Liver (tissue), 8 donors: ENCODE measurements at regions not wholly inside any gene's neighbourhood (a gene's known extent, or its start where the extent isn't known, plus 50 kb on each side); places are given as distances from the start of the nearest gene placed in this dataset.

Source experiments
- DNase-seq: peaks from one replicate; pipeline ENCODE4 v3.0.0-alpha.2; 2017; ENCODE audit warnings: low spot score
- H3K27ac ChIP-seq, 2 donors: one replicate each; pipeline ENCODE4 v1.7.0; 2013; ENCODE audit warnings: inconsistent platforms in 2 of 2, low read length in 2 of 2, control low read depth in 1 of 2, low read depth in 1 of 2, mild to moderate bottlenecking in 1 of 2
- H3K27me3 ChIP-seq, 4 donors: one replicate each; pipeline versions ENCODE4 v1.6.1 to v1.7.0; 2013; ENCODE audit warnings: low read length in 3 of 4, inconsistent platforms in 1 of 4, mild to moderate bottlenecking in 1 of 4, moderate library complexity in 1 of 4; ENCODE audit not compliant: control insufficient read depth in 4 of 4, insufficient read depth in 4 of 4
- H3K36me3 ChIP-seq, 4 donors: one replicate each; pipeline versions ENCODE4 v1.6.1 to v1.7.0; 2013; ENCODE audit warnings: low read length in 3 of 4, mild to moderate bottlenecking in 3 of 4, low read depth in 1 of 4, moderate library complexity in 1 of 4; ENCODE audit not compliant: control insufficient read depth in 4 of 4, insufficient read depth in 3 of 4
- H3K4me1 ChIP-seq, 4 donors: one replicate each; pipeline versions ENCODE4 v1.6.1 to v1.7.0; 2013; ENCODE audit warnings: low read length in 3 of 4, mild to moderate bottlenecking in 3 of 4, moderate library complexity in 1 of 4; ENCODE audit not compliant: control insufficient read depth in 4 of 4, insufficient read depth in 4 of 4
- H3K4me3 ChIP-seq, 3 donors: one replicate each; pipeline versions ENCODE4 v1.6.1 to v1.7.0; 2013; ENCODE audit warnings: low read length in 3 of 3, control low read depth in 1 of 3, low read depth in 1 of 3, mild to moderate bottlenecking in 1 of 3
- H3K9ac ChIP-seq, 2 donors: one replicate each; pipeline ENCODE4 v1.7.0; 2013; ENCODE audit warnings: low read length in 2 of 2, mild to moderate bottlenecking in 2 of 2, moderate library complexity in 2 of 2, control low read depth in 1 of 2, low read depth in 1 of 2
- H3K9me3 ChIP-seq, 4 donors: one replicate each; pipeline versions ENCODE4 v1.6.1 to v1.7.0; 2013; ENCODE audit warnings: low read length in 3 of 4; ENCODE audit not compliant: control insufficient read depth in 4 of 4
- ATF3 ChIP-seq: IDR thresholded peaks from 2 replicates; pipeline ENCODE4 v1.6.1; 2016; ENCODE audit warnings: antibody characterized with exemption
- FOXA1 ChIP-seq: IDR thresholded peaks from 2 replicates; pipeline ENCODE4 v1.6.1; 2016; ENCODE audit warnings: antibody characterized with exemption
- GABPA ChIP-seq, 2 donors: IDR thresholded peaks in 1 of 2; conservative IDR thresholded peaks in 1 of 2; 2 replicates each; pipeline ENCODE4 v1.6.1; 2016; ENCODE audit warnings: antibody characterized with exemption in 2 of 2, mild to moderate bottlenecking in 1 of 2, moderate library complexity in 1 of 2
- HNF4A ChIP-seq, 2 donors: conservative IDR thresholded peaks; 2 replicates each; pipeline ENCODE4 v1.6.1; 2016; ENCODE audit warnings: antibody characterized with exemption in 2 of 2, mild to moderate bottlenecking in 2 of 2
- HNF4G ChIP-seq: IDR thresholded peaks from 2 replicates; pipeline ENCODE4 v1.6.1; 2016; ENCODE audit warnings: antibody characterized with exemption
- JUND ChIP-seq, 2 donors: IDR thresholded peaks; 2 replicates each; pipeline ENCODE4 v1.6.1; 2016; ENCODE audit warnings: antibody characterized with exemption in 2 of 2
- NR2F2 ChIP-seq: IDR thresholded peaks from 2 replicates; pipeline ENCODE4 v1.6.1; 2016; ENCODE audit warnings: antibody characterized with exemption
- RAD21 ChIP-seq, 2 donors: IDR thresholded peaks; 2 replicates each; pipeline ENCODE4 v1.6.1; 2016; ENCODE audit warnings: antibody characterized with exemption in 2 of 2, mild to moderate bottlenecking in 2 of 2
- RXRA ChIP-seq, 2 donors: IDR thresholded peaks; 2 replicates each; pipeline ENCODE4 v1.6.1; 2017 to 2018; ENCODE audit warnings: antibody characterized with exemption in 2 of 2, mild to moderate bottlenecking in 1 of 2
- SP1 ChIP-seq: IDR thresholded peaks from 2 replicates; pipeline ENCODE4 v1.6.1; 2018; ENCODE audit warnings: antibody characterized with exemption, mild to moderate bottlenecking
- TAF1 ChIP-seq: conservative IDR thresholded peaks from 2 replicates; pipeline ENCODE4 v1.6.1; 2016; ENCODE audit warnings: antibody characterized with exemption, mild to moderate bottlenecking
- YY1 ChIP-seq: IDR thresholded peaks from 2 replicates; pipeline ENCODE4 v1.6.1; 2016; ENCODE audit warnings: antibody characterized with exemption, mild to moderate bottlenecking
- ZBTB33 ChIP-seq: IDR thresholded peaks from 2 replicates; pipeline ENCODE4 v1.6.1; 2016; ENCODE audit warnings: antibody characterized with exemption
- WGBS: extraction: QIAGEN DNeasy Blood & Tissue Kit; methylation state at CpG from one replicate; pipeline ENCODE4 v1.1.7; 2013; 5-methylcytosine and 5-hydroxymethylcytosine counted together
- TF ChIP-seq, protein P1 (sequence below): IDR thresholded peaks from 2 replicates; pipeline ENCODE4 v1.6.1; 2016; ENCODE audit warnings: antibody characterized with exemption
- TF ChIP-seq, protein P2 (sequence below): fragments of 150-350 bp; IDR thresholded peaks from 2 replicates; pipeline ENCODE4 v1.5.1; 2017; ENCODE audit warnings: improper control_type of control experiment, low read depth, low read length; ENCODE audit not compliant: missing input control
- donor health status: healthy.
- donor health status: healthy.
- donor health status: healthy.
- donor health status: healthy.
- donor health status: healthy.

DNA sequence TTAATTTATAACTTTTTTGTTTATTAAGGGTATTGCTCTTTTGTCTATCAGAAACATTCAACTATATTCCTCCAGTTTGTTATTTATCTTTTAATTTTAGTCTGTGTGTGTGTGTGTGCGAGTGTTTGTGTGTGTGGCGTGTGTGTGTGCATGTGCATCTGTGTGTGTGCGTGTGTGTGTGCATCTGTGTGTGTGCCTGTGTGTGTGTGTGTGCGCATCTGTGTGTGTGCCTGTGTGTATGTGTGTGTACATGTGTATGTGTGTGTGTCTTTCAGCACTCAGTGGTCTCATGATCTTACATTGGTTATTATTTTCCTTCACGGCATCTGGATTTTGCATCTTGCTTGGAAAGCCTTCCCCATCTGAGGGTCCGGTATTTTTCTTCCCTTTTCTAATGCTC is 281.1 kb upstream of the RTL1 start:
- no peaks in the 10 kb centered on the region for H3K27me3 ChIP-seq
- WGBS = 91% methylated on average over 6 of the region's 6 CpGs
- no peak for DNase-seq
- H3K36me3 ChIP-seq = no peaks in the 10 kb centered on the region
- no peaks in the 10 kb centered on the region for H3K4me1 ChIP-seq
- no peak overlapping the region for H3K27ac ChIP-seq
- H3K9me3 ChIP-seq = peaks cover 0 to 5% (median 2%) of the 10 kb centered on the region in 4 donors
- H3K9ac ChIP-seq = no peak overlapping the region
- TF ChIP-seq, protein P1, sequence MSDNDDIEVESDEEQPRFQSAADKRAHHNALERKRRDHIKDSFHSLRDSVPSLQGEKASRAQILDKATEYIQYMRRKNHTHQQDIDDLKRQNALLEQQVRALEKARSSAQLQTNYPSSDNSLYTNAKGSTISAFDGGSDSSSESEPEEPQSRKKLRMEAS = no peak
- TF ChIP-seq GABPA (IDR thresholded peaks at IDR 0.05 in 1 of 2, conservative IDR thresholded peaks at IDR 0.05 in 1 of 2) (no peak), ZBTB33 (no peak), JUND (IDR thresholded peaks at IDR 0.05) (no peak), RAD21 (IDR thresholded peaks at IDR 0.05) (no peak), HNF4A (conservative IDR thresholded peaks at IDR 0.05) (no peak), YY1 (no peak)
- TF ChIP-seq, protein P2, sequence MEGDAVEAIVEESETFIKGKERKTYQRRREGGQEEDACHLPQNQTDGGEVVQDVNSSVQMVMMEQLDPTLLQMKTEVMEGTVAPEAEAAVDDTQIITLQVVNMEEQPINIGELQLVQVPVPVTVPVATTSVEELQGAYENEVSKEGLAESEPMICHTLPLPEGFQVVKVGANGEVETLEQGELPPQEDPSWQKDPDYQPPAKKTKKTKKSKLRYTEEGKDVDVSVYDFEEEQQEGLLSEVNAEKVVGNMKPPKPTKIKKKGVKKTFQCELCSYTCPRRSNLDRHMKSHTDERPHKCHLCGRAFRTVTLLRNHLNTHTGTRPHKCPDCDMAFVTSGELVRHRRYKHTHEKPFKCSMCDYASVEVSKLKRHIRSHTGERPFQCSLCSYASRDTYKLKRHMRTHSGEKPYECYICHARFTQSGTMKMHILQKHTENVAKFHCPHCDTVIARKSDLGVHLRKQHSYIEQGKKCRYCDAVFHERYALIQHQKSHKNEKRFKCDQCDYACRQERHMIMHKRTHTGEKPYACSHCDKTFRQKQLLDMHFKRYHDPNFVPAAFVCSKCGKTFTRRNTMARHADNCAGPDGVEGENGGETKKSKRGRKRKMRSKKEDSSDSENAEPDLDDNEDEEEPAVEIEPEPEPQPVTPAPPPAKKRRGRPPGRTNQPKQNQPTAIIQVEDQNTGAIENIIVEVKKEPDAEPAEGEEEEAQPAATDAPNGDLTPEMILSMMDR = no peak
- no peak overlapping the region for H3K4me3 ChIP-seq

DNA sequence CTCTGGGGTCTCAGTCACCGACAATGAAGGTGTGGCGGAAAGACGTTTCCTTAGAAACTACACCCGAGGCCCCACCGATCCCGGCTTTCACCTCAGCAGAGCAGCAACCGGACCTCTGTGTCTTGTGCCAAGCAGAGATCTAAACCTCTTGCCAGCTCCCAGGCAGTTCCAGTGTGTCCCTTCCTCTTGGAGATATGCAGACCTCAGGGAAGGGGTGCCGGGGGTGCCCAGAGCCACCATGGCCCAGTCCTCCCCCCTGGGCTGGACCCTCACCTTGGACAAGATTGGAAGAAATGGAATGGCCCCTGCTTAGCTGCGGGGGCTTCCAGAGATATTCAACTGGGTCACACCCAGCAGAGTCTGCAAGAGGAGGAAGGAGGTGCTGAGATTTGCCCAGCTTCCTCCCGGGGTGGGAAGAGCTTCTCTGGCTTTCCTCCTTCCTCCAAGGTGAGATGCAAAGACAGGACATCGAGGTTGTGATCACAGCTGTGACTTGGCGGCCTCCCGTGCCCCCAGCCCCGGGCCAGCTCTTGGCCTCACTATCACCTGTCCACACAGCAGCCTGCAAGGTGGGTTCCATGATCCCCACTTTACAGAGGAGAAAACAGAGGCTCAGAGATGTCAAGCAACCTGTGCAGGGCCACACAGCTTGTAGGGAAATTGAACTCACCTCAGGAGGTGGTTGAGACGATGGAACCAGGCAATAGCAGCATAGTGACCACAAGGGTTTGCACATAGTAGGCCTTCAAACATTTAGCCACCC is 281.7 kb upstream of the RTL1 start:
- H3K36me3 ChIP-seq = no peaks in the 10 kb centered on the region
- TF ChIP-seq SP1 = no peak
- no peak for TF ChIP-seq GABPA (IDR thresholded peaks at IDR 0.05 in 1 of 2, conservative IDR thresholded peaks at IDR 0.05 in 1 of 2)
- no peak for TF ChIP-seq FOXA1
- TF ChIP-seq HNF4G = no peak
- no peaks in the 10 kb centered on the region for H3K4me1 ChIP-seq
- peaks cover 0 to 5% (median 2%) of the 10 kb centered on the region in 4 donors for H3K9me3 ChIP-seq
- H3K27ac ChIP-seq = no peak overlapping the region
- H3K4me3 ChIP-seq = no peak overlapping the region
- no peak overlapping the region for H3K9ac ChIP-seq
- H3K27me3 ChIP-seq = no peaks in the 10 kb centered on the region
- no peak for DNase-seq
- WGBS = 84% methylated on average over 15 of the region's 15 CpGs

DNA sequence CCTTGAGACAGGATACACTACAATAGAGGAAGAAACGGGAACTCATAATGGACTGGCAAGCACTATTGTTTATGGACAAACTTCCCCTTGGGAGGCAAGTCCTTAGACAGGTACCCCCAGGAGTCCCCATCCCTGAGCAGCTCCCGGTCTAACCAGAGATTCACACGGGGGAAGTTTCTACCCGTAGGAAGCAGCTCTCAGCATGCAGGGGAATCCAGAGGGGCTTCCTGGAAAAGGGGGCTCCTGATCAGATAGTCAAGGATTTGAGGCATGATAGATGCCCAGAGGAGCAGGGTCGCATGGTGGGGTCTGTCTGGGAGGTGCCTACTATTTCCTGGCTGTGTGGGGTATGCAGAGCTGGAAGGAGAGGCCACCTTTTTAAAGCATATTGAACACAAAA is 282.4 kb upstream of the RTL1 start:
- 62% methylated on average over 5 of the region's 5 CpGs for WGBS
- Histone ChIP-seq H3K4me3 (no peak overlapping the region), H3K9ac (no peak overlapping the region), H3K27me3 (no peaks in the 10 kb centered on the region), H3K36me3 (no peaks in the 10 kb centered on the region), H3K4me1 (no peaks in the 10 kb centered on the region), H3K27ac (no peak overlapping the region), H3K9me3 (no peaks in the 10 kb centered on the region)
- DNase-seq = no peak
- TF ChIP-seq YY1 = no peak
- no peak for TF ChIP-seq ATF3
- no peak for TF ChIP-seq GABPA (IDR thresholded peaks at IDR 0.05 in 1 of 2, conservative IDR thresholded peaks at IDR 0.05 in 1 of 2)
- TF ChIP-seq SP1 = no peak
- no peak for TF ChIP-seq ZBTB33
- TF ChIP-seq, protein P2 = no peak
- TF ChIP-seq, protein P1 = no peak
- TF ChIP-seq NR2F2 = no peak
- no peak for TF ChIP-seq HNF4G
- no peak for TF ChIP-seq FOXA1
- TF ChIP-seq TAF1 = no peak
- no peak for TF ChIP-seq JUND (IDR thresholded peaks at IDR 0.05)
- TF ChIP-seq RXRA (IDR thresholded peaks at IDR 0.05) = no peak
